IPS DF 6.9 (cell line): ENCODE measurements at regions not wholly inside any gene's neighbourhood (a gene's known extent, or its start where the extent isn't known, plus 50 kb on each side); places are given as distances from the start of the nearest gene placed in this dataset.

ENCODE experiments used
- DNase-seq: peaks from one replicate; pipeline ENCODE4 v3.0.0-alpha.2; 2013; ENCODE audit warnings: low read depth, low spot score
- H3K27ac ChIP-seq: one replicate; pipeline ENCODE4 v1.5.1; 2013; ENCODE audit warnings: low read length, control low read depth
- H3K27me3 ChIP-seq: 2 replicates; pipeline ENCODE4 v1.6.1; 2013; ENCODE audit warnings: mild to moderate bottlenecking, low read length; ENCODE audit not compliant: control insufficient read depth, insufficient read depth
- H3K36me3 ChIP-seq: 2 replicates; pipeline ENCODE4 v1.6.1; 2013; ENCODE audit warnings: low read length; ENCODE audit not compliant: control insufficient read depth, insufficient read depth
- H3K4me1 ChIP-seq: 2 replicates; pipeline ENCODE4 v1.6.1; 2013; ENCODE audit warnings: low read length; ENCODE audit not compliant: control insufficient read depth, insufficient read depth
- H3K4me3 ChIP-seq: 2 replicates; pipeline ENCODE4 v1.5.1; 2013; ENCODE audit warnings: mild to moderate bottlenecking, low read length
- H3K9me3 ChIP-seq: 2 replicates; pipeline ENCODE4 v1.6.1; 2013; ENCODE audit warnings: low read length, inconsistent platforms; ENCODE audit not compliant: control insufficient read depth, insufficient read depth
- WGBS: extraction: QIAGEN DNeasy Blood & Tissue Kit; methylation state at CpG from one replicate; pipeline ENCODE4 v1.1.7; 2013; ENCODE audit warnings: mixed read lengths, missing lambda C conversion rate; ENCODE audit not compliant: insufficient read length, insufficient coverage; 5-methylcytosine and 5-hydroxymethylcytosine counted together

DNA sequence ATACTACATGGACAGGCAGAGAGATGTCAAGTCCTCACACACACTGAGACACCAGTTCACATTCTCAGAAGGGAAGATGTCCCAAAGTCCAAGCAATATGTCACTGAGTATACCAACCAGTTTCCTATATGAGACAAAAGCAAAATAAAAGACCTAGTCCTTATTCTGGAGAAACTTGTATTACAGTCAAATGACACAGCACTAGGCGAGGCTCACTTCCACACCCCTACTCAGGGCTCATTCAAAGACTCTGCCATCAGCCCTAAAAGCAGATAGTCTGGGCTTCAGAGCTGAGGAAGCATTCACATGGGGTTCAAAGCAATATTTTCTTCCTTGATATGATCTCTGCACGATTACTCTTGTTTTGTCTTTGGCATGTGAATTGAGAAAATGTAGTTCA lies 129.9 kb upstream of the UBL3 start:
- WGBS, result no CpG with 5 or more reads among the region's 2 CpGs

DNA sequence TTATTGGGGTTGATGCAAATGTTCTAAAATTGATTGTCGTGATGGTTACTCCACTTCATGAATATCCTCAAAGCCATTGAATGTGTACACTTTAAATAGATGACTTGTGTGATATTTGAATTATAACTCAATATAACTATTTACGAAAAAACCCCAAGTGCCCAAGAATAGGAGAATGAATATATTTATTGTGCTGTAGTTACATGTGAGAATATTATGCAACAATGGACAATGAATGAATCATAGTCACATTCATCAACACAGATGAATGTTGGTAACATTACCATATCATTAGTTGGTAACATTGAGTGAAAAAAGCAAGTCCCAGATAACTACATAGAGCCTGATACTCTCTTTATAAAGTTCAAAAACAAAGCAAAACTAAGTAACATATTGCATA lies 127.8 kb upstream of the UBL3 start:
- no peaks in the 10 kb centered on the region for H3K36me3 ChIP-seq
- WGBS, result no CpG with 5 or more reads among the region's 2 CpGs
- DNase-seq, result no peak
- H3K9me3 ChIP-seq, result peaks cover 2% of the 10 kb centered on the region; the same call in 1 of the 2 replicates
- H3K27ac ChIP-seq, result no peak overlapping the region
- H3K27me3 ChIP-seq, result no peaks in the 10 kb centered on the region
- no peaks in the 10 kb centered on the region for H3K4me1 ChIP-seq
- H3K4me3 ChIP-seq, result no peak overlapping the region

More for the DNA sequence above, 129.9 kb upstream of the UBL3 start:
- no peak overlapping the region for H3K27ac ChIP-seq
- H3K9me3 ChIP-seq, result peaks cover 2% of the 10 kb centered on the region; the same call in 1 of the 2 replicates
- no peaks in the 10 kb centered on the region for H3K4me1 ChIP-seq
- H3K36me3 ChIP-seq, result no peaks in the 10 kb centered on the region
- H3K4me3 ChIP-seq, result no peak overlapping the region
- no peak for DNase-seq
- no peaks in the 10 kb centered on the region for H3K27me3 ChIP-seq

DNA sequence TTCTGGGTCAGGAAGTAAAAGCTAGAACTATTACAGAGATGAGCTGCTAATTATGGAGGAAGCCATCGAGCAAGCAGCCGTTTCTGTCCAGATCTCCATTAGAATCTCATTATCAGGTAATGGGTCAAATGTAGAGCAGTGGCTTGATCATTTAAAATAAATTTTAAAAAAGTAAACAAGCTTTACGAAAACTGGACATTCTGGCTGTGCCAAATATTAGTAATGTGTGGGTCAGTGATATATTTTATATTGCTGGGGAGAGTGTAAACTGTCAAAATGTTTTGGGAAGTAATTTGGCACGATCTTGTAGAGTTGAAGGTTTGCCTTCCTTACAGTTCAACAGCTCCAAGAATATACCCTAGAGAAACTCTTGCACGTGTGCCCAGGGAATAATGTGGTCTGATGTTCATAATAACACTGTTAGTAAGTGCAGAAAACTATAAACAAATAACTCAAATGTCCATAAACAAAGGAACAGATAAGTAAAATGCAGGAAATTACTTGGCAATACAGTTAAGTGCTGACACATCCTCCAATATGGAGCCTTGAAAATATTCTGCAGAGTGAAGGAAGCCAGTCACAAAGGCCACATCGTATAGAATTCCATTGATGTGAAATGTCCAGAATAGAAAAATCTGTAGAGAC lies 127.2 kb upstream of the UBL3 start:
- WGBS, result no CpG with 5 or more reads among the region's 6 CpGs
- H3K27me3 ChIP-seq, result no peaks in the 10 kb centered on the region
- H3K36me3 ChIP-seq, result no peaks in the 10 kb centered on the region
- no peak for DNase-seq
- peaks cover 2% of the 10 kb centered on the region; the same call in 1 of the 2 replicates for H3K9me3 ChIP-seq
- H3K4me3 ChIP-seq, result no peak overlapping the region
- no peaks in the 10 kb centered on the region for H3K4me1 ChIP-seq
- no peak overlapping the region for H3K27ac ChIP-seq

DNA sequence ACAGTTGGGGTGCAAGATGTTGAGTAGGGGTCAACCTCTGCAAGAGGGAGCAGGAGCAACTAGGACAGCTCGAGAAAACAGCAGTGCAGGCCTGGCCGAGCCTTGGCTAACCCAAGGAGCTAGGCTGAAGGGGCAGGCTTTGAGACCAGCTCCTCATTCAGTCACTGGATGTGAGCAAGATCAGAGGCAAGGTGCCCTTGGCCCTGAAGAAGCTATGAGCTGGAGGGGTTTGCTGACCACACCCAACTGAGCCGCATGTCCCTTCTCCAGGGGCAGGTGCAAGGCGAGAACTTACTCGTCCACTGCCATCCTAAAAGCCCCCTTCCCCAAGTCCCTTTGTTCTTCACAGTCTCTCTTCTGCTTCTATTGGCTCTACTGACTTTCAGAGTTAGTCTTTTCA lies 126.1 kb upstream of the UBL3 start:
- WGBS, result no CpG with 5 or more reads among the region's 5 CpGs
- H3K4me1 ChIP-seq, result no peaks in the 10 kb centered on the region
- peaks cover 1% of the 10 kb centered on the region; the same call in 1 of the 2 replicates for H3K9me3 ChIP-seq
- no peak overlapping the region for H3K27ac ChIP-seq
- H3K4me3 ChIP-seq, result no peak overlapping the region
- DNase-seq, result no peak
- H3K27me3 ChIP-seq, result no peaks in the 10 kb centered on the region
- no peaks in the 10 kb centered on the region for H3K36me3 ChIP-seq

DNA sequence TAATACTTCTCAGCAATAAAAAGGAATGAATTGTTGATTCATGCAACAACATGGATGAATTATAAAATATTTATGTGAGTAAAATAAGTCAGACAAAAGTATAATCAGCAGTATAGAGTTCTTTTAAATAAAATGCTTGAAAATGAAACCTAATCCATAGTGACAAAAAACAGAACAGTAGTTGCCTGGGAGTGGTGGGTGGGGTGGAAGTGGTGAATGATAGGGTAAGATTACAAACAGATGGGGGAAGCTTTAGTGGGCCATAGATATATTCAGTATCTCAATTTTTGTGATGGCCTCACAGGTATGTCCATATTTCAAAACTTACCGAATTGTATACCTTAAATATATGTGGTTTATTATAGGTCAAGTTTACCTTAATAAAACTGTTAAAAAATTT lies 124.9 kb upstream of the UBL3 start:
- Histone ChIP-seq H3K4me1 (no peaks in the 10 kb centered on the region), H3K27me3 (no peaks in the 10 kb centered on the region), H3K36me3 (no peaks in the 10 kb centered on the region), H3K4me3 (no peak overlapping the region), H3K27ac (no peak overlapping the region), H3K9me3 (no peaks in the 10 kb centered on the region)
- DNase-seq, result no peak
- WGBS, result no CpG with 5 or more reads among the region's 1 CpG

DNA sequence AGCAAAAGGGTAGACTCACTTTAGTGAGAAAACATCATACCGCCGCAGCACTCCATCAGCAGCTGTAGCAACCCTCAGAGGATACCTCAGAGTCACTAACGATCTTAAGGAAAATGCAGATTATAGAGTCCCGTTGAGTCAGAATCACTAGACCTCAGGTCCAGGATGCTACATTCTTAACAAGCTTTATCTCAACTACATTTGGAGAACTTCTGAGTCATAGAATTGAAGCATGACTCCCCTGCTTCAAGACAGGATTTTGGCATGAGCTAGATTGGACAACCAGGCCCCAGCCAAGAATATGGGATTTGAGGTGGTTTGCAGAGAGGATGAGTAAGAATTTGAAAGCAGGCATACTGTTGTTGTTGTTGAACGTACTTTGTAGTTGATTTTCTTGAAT lies 118.9 kb upstream of the UBL3 start:
- Histone ChIP-seq H3K4me1 (no peaks in the 10 kb centered on the region), H3K27me3 (no peaks in the 10 kb centered on the region), H3K9me3 (no peaks in the 10 kb centered on the region), H3K4me3 (no peak overlapping the region), H3K27ac (no peak overlapping the region), H3K36me3 (no peaks in the 10 kb centered on the region)
- DNase-seq, result no peak
- WGBS, result no CpG with 5 or more reads among the region's 5 CpGs

DNA sequence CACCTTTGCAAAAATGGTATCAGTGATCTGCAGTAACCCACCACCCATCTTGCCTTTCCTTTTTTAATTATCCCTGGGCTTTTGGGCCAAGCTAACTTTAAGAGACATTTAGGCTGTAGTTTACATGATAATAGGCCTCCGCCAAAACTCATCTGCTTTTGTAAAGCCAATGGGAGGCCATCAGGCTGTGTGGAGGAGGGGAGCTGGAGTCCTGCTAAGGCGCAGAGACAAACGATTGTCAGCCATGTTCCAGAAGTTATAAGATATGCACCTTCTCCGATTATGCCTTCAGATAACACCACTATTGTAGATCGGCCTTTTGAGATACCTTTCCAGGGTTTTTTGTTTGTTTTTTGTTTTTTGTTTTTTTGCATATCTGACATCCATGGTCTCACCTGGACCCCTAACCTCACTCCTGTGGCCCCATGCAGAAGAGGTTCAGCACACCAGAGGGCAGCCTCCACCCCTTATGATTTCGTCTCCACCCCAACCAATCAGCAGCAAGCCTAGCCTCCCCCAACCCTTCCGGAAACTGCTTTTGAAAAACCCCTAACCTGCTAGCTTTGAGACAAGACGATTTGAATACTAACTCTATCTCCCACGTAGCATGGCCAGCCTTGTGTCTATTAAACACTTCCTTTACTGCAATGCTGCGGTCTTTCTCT lies 113.9 kb upstream of the UBL3 start:
- Histone ChIP-seq H3K27ac (no peak overlapping the region), H3K36me3 (no peaks in the 10 kb centered on the region), H3K4me1 (peaks cover 2% of the 10 kb centered on the region; the same call in 1 of the 2 replicates), H3K9me3 (no peaks in the 10 kb centered on the region), H3K27me3 (no peaks in the 10 kb centered on the region), H3K4me3 (no peak overlapping the region)
- WGBS, result no CpG with 5 or more reads among the region's 10 CpGs
- peak; percentile 41 for DNase-seq

DNA sequence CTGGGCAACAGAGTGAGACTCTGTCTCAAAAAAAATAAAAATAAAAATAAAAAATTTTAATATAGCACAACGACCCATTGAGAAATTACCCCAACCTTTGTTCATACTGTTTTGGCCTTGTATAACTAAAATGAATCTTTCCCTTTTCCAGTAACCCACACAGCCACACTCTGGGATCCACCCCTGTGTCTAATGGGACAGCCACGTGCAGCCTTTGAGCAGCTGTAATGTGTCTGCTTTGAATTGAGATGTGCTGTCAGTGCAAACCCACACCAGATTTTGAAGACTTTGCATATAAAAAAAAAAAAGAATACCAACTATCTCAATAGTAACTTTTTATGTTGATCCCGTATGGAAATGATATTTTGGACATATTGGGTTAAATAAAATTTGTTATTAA lies 112.7 kb upstream of the UBL3 start:
- H3K27ac ChIP-seq, result no peak overlapping the region
- no CpG with 5 or more reads among the region's 3 CpGs for WGBS
- H3K4me3 ChIP-seq, result no peak overlapping the region
- no peaks in the 10 kb centered on the region for H3K36me3 ChIP-seq
- no peaks in the 10 kb centered on the region for H3K9me3 ChIP-seq
- no peaks in the 10 kb centered on the region for H3K27me3 ChIP-seq
- peaks cover 2% of the 10 kb centered on the region; the same call in 1 of the 2 replicates for H3K4me1 ChIP-seq
- DNase-seq, result no peak

DNA sequence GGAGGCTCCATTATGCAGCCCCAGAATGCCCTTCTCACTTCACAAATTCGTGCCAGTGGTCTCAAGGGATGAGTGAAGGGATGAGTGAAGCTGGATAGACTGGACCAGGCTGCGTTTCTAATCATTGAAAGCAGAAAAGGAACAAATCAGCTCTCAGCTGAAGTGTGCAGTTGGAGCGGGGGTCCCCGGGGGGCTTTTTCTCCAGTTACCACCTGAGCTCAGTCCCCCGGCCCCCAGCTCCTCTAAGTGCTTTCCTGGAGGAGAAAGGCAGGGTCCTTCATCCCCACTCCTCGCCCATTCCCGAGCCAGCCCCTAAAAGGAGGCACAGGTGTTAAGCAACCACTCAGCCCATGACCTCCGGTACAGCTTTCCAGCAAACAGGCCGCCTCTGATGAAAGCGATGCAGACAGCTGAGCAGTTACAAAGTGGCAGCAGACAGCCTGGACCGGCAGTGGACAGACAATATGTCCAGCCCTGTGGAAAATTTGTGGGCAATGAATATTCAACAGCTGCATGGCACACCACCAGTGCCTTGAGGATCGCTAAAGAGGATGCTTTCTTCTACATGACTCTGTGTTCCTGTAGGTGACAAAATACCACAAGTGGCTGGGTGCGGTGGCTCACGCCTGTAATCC lies 110.7 kb upstream of the UBL3 start:
- Histone ChIP-seq H3K4me3 (no peak overlapping the region), H3K9me3 (no peaks in the 10 kb centered on the region), H3K27me3 (no peaks in the 10 kb centered on the region), H3K27ac (no peak overlapping the region), H3K36me3 (no peaks in the 10 kb centered on the region), H3K4me1 (peaks cover 4% of the 10 kb centered on the region; the same call in 1 of the 2 replicates)
- no CpG with 5 or more reads among the region's 14 CpGs for WGBS
- no peak for DNase-seq

DNA sequence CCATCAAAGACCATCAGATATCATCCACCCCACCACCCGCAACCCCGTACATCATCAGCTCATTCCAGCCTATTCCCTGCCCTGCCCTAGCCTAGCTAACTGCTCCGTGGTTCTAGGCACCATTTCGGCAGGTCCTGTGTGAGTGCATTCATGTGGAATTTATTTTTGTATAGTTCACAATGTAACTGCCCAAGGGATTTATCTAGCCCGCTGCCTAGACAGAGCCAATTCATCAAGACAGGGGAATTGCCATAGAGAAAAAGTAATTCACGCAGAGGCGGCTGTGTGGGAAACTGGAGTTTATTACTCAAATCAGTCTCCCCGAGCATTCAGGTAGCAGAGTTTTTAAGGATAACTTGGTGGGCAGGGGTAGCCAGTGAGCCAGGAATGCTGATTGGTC lies 109.2 kb upstream of the UBL3 start:
- H3K4me3 ChIP-seq, result no peak overlapping the region
- peaks cover 4% of the 10 kb centered on the region; the same call in 1 of the 2 replicates for H3K4me1 ChIP-seq
- no peak overlapping the region for H3K27ac ChIP-seq
- H3K36me3 ChIP-seq, result no peaks in the 10 kb centered on the region
- no peak for DNase-seq
- WGBS, result no CpG with 5 or more reads among the region's 8 CpGs
- no peaks in the 10 kb centered on the region for H3K9me3 ChIP-seq
- H3K27me3 ChIP-seq, result no peaks in the 10 kb centered on the region
